HG02798 (cell line): ENCODE measurements at regions not wholly inside any gene's neighbourhood (a gene's known extent, or its start where the extent isn't known, plus 50 kb on each side); places are given as distances from the start of the nearest gene placed in this dataset.
"Not testable (repeated sequence)": the region's sequence is repeated elsewhere in the genome, so short reads cannot be mapped to it uniquely, and the experiment has no call there.

Experiments used
- ATAC-seq: cut with Tn5 transposase; IDR thresholded peaks from one replicate; pipeline ENCODE4 v1.9.1; 2021; ENCODE audit warnings: mild to moderate bottlenecking; ENCODE audit not compliant: unreplicated experiment, poor library complexity

DNA sequence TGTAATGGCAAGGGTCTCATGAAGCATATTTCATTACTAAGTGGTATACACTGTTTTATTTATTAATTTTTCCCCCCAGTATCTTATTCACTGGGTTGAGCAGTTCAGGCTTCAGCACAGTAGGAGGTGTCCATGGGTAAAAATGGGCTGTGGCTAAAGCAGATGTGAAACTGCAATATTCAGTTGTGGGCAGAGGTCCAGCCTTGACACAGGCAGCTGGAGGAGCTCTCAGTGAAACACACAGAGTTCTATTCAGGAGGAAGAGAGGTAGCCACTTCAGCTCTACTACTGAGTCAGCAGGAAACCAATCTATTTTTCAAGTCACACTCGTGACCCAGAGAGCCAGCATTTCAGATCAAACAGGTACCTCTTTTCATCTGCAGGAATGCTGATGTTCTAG, 418.3 kb downstream of the CDH10 start:
- ATAC-seq = no peak

DNA sequence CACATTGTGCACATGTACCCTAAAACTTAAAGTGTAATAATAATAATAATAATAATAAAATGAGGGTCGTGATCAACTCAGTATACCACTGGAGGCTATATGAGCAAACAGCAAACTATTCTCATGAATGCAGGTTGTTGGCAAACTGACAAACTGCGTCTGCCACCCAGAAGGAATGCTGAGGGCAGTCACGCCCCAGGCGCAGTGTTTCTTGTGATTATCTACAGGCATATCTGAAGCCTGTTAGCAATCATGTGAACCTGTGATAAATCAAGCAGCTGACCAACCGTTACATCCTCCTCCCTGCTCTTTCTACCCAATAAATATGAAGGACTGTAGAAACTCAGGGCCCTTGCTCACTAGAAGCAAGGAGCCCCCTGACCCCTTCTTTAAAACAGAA, 416.9 kb downstream of the CDH10 start:
- not testable (repeated sequence) for ATAC-seq

DNA sequence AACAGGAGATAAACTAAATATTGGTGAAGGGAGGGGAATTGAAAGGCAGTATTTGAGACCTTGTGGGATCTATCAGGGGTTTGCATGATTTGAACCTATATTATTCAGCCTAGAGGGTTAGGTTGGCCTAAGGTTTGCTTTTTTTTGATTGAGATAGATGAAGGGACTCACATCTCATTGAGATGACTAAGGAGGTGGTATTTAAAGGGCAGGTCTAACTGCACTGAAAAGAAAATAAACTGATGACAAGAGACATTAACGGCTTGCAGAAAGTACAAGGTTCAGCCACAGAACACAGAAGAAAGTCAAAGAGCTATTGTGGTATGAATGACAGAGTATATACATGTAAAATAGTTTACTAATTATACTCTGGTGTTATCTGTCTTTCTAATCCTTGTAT, 412.7 kb downstream of the CDH10 start:
- no peak for ATAC-seq

DNA sequence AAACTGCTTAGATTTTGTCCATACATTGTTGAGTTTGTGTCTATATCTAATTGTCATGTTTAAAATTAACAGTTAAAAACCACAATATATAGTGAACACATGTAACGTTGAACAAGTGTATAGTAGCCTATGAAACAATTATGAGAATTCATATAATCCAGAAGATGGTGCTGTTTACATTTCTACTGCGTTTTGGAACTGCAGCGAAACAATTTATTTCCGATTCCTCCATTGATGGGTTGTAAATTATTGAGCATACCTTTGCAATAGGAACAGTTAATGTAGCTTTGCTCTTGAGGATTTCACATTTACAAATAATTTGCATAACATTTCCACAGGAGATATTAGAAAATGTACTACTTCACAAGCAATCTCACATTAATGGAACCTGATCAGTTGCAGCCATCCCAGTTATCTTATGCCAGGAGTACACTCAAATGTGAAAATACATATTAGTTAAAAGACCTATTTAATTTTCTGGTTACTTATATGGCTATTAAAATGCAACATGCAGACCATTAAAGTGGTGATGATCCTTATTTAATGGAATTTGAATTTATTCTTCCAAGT, 411.8 kb downstream of the CDH10 start:
- ATAC-seq = no peak

DNA sequence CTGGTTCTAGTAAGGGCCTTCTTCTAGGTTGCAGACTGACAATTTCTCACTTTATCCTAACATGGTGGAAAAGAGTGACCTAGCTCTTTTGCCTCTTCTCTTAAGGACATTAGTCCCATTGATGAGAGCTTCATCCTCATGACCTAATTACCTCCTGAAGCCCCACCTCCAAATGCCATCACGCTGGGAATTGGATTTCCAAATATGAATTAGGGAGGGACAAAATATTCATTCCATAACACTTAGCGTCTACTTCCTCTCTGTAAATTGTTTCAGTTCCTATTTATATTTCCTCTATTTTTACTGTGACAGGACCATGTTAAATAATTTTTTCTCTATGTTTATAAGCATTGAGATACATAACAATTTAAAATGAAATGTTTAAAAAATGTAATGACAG, 408.8 kb downstream of the CDH10 start:
- no peak for ATAC-seq

DNA sequence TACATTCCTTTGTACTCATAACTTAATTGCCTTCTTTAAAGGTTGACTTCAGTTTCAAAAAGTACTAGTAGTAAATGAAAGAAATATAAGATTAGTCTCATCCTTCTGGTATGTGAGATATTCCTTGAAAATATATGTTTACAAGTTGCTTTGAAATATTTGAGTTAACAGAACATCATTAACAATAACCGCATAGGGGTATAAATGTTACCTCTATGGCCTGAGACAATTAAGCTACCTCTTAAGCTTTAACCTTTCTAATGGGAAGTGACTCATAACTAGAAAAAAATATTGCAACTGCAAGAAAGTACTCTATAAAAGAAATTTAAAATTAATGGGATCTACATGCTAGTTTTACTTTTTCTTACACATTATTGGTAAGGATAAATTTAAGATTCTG, 399.0 kb downstream of the CDH10 start:
- no peak for ATAC-seq

DNA sequence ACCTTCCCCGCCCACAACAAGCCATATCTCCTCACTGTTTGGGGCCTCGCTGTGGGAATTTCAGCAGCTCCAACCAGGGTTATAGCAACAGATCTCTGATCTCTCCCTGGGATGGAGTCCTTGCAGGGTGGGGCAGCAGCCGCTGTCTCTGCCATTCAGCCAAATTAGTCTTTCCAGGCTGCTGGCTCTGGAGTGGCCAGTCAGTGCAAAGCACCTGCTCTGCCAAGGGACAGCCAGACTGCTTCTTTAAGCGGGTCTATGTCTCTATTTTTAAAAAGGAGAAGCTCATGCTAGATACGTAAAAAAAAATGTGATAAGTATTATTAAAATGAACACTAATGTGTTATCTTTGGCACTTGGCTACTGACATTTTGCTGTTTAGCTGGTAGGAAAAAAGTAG, 380.2 kb downstream of the CDH10 start:
- no peak for ATAC-seq

DNA sequence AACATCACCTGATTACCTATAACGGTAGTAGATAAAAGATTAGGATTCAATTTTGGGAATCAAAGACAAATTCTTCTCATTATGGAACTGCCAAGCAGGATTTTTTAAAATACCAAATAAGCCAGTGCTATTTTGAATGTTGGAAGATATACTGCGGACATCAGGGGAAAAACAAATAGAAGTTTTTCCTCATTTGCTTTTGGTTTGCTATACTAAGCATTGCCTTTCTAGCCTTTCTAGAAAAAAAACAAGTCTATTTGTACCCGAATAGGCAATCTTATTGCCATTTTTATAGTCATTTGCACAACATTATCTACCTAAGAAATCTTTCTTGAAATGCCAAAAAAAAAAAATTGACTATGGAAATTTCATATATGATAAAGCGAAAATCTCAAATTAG, 379.5 kb downstream of the CDH10 start:
- ATAC-seq = no peak

DNA sequence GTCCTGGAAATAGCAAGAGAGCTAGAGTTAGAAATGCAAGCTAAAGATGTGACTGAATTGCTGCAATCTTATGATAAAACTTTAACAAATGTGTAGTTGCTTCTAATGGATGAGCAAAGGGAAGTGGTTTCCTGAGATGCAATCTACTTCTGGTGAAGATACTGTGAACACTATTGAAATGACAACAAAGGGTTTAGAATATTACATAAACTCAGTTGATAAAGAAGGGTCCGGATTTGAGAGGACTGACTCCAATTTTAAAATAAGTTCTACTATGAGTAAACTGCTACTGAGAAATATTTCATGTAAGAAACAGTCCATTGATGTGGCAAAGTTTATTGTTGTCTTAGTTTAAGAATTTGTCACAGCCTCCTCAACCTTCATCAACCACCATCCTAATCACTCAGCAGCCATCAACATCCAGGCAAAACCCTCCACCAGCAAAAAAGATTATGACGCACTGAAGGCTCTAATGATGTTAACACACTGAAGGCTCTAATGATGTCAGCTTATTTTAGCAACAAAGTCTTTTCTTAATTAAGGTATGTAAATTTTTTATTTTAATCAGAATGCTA, 376.2 kb downstream of the CDH10 start:
- no peak for ATAC-seq

DNA sequence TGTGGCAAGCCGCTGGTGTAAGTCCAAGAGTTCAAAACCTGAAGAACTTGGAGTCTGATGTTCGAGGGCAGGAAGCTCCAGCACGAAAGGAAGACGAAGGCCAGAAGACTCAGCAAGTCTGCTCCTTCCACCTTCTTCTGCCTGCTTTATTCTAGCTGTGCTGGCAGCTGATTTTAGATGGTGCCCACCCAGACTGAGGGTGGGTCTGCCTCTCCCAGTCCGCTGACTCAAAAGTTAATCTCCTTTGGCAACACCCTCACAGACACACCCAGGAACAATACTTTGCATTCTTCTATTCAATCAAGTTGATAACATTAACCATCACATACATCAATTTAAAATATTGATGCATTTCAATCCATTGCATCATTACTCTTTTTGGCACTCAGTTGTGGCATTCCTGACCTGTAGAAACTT, 373.1 kb downstream of the CDH10 start:
- not testable (repeated sequence) for ATAC-seq

DNA sequence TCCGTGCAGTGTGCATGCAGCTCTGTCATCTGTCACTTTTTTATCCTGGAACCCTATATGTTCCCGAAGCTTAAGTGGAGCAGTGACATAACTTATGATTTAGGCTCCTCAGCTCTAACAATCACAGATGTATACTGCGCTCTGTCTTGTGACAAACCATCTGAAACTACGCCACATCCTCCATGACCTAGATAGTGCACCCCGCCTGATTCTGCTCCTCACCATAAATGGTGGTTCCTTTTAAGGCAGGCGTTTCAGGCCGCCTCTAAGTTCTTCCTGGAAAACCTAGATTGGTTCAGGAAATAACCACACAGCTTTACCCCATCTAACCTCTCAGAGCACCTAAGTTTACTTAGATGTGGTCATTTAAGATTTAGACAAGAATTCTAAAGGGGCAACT, 372.0 kb downstream of the CDH10 start:
- no peak for ATAC-seq

DNA sequence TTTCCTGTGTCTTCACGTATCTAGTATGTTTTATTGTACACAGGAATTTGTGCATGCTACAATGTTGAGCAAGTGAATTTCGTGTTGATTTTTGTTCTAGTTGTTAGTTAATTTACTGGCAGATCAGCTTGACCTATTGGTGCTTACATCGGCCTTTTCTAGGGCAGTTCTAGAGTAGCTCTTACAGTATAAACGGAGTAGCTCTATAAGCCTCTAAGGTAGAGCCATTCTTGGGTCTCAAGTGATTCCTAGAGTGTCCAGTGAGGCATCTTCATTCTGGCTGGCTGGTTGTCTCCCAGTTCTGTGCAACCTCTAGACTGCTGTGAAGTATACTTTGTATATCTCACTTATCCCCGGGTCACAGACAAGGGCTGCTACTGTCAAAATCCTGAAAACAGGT, 364.6 kb downstream of the CDH10 start:
- no peak for ATAC-seq

DNA sequence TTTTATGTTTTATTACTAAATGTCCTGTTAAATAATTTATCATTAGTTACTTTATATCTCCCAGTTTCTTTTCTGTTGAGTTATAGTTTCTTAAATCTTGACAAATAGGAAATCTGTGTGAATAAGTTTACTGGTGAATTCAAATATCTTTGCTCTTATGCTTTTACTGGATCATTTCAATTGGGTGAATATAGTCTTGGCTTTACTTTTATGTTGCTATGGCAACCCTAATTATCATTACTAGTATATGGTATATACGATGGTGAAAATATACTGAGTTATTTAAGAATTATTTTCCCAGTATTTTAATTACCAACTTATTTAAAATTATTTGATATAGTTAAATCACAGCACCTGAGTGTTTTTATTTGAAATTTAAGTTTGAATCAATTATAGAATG, 363.0 kb downstream of the CDH10 start:
- no peak for ATAC-seq

DNA sequence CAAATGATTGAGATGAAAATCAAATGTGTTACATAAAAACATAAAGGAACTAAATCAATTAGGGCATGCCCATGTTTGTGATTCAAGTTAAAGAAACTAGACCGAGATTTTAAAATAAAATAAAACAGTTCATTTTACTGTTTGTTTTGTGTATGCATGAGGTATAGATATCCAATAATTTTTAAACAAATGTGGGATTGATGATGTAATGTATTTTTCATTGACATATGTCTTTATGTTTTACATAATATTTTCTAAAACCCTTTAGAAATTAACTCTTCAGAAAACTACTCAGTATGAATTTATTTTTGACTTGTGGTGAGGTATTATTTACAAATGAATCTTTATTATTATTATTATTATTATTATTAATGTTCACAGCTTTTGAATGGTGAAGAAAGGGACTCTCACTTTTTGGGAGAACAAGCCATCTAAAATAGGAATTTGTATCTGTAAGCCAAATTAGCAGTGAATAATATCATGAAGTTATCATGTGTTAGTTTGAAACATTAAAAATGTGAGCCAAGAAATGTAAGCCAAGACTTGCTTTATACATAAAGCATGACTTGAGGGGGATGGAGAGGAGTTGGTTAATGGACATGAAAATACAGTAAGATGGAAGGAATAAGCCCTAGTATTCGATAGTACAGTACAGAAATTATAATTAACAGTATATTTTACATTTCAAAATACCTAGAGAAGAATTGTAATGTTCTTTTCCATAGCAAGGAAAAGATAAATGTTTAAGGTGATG, 355.0 kb downstream of the CDH10 start:
- ATAC-seq = no peak

DNA sequence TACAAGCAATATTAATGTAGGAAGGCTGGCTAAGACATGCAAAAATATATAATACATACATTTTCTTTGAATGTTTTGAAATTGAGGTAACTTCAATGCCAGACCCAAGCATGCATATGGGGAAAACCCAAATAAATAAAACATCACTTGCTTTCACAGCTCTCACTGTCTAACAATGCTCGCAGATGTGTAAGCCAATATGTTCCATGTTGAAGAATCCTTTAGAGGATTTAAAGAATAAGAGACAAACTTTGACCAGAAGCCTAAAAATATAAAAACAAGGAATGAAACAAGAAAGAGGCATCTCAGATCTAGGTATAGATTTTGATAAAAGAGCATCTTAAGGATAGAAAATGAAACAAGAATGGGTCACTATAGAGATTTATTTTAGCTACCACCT, 354.2 kb downstream of the CDH10 start:
- no peak for ATAC-seq

DNA sequence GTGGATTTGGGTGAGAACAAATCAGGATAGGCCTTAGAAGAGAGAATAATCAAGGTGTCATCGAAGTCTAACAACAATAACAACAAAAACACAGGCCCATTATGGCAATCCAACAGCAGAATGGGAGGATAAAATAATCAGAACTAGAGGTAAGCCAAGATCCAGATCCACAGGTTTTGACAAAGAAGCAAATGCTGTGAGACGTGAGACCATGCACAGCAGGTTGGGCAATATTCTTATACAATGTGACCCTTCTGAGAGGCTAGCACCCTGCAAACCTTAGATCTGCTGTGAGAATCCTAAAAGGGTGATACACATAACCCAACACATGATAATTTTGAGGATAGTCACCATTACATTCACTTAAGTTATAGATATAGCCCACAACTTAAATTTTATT, 352.9 kb downstream of the CDH10 start:
- no peak for ATAC-seq

DNA sequence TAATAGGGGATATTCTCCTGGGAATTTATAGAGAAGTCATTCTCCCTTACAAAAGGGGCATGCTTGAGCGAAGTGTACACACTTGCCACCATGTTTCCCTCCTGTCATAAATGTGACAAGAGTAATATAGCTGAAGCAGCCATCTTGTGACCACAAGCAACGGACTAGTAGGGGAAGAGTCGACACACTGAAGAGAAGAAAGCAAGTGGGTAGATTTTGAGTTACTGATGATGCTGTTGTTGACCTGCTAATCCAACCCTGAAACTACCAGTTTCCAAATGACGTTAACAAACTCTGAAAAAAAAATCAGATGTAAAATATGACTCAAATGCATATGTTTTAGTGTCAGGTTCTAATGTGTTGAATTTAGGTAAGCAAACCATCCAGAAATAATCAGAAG, 350.4 kb downstream of the CDH10 start:
- ATAC-seq = no peak

DNA sequence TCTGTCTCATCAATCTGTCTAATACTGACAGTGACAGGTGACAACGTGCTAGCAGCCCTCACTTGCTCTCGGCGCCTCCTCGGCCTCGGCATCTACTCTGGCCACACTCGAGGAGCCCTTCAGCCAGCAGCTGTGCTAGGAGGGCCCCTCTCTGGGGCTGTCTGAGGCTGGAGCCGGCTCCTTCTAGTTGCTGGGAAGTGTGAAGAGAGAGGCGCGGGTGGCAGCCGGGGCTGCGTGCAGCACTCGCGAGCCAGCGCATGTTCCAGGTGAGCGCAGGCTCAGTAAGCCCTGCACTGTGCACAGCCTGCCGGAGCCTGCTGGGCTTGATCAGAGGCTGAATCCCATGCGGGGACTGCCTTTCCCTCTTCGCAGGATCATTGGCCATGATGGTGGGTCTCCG, 330.7 kb downstream of the CDH10 start:
- ATAC-seq = no peak

DNA sequence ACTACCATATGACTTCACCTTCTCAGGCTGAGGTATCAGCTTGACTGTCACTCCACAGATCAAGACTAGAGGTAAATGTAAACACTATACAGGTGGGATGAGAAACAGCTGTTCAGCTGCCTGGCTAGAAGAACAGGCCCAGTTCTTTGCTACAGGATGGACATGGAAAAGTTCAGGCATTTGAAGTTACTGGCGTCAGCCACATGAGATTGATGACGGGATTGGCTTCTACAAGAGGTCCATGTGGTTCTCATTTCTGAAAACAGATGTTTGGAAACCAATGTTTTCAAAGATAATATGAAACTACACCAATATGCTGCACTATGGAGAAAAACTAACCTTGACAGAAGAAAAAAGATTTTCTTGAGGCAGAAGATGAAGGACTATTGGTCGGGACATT, 324.1 kb downstream of the CDH10 start:
- no peak for ATAC-seq

DNA sequence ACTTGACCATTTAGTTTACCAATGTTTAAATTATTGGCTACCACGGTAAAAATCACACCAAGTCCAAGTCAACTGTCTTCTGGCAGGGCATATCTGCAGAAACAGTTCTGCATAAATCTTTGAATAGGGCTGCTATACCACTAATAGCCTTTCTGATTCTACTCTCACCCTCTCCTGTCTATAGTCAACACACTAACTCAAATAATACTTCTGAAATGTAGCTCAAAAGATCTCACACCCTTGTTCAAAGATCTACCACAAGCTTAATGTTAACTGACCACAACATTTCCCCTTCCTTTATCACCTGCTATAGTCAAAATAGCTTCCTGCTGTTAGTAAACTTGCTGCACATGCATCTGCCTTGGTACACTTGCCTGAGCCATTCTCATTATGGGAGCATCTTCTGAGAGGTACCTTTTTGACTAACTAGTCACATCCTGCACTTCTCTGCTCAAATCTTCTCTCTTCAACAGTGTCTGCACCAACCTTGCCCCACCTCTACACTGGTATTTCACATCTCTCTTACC, 319.4 kb downstream of the CDH10 start:
- no peak for ATAC-seq

DNA sequence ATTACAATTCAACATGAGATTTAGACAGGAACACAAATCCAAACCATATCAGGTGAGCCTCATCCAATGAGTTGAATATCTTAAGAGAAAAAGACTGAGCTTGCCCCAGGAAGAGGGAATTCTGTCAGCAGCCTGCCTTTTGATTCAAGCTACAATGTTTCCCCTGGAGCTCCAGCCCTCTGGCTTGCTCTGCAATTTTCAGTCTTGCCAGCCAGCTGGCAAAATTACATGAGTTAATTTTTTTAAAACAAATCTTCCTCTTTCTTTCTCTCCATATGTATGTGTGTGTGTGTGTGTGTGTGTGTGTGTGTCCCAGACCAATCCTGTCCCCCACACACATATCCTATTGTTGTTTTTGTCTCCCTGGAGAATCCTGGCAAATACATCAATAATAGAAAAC, 313.2 kb downstream of the CDH10 start:
- no peak for ATAC-seq

DNA sequence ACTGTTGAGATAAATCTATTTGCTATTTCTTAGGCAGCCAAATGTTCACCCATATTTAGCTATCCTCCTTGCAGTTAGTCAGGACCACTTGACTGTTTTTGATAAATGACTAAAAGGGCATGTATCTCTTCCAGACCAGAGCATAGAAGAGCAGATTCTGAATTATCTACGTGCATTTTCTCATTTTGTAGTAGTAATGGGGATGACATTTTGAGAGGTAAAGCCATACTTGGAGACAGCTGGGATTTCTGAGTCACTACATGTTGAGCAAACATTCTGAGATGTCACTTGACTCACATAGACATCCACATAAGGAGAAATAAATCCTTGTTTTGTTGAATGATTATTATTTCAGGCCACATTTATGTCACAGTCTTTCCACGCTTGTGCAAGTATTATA, 297.6 kb downstream of the CDH10 start:
- no peak for ATAC-seq
